Right cardiac atrium (tissue), 5 donors: ENCODE measurements at regions not wholly inside any gene's neighbourhood (a gene's known extent, or its start where the extent isn't known, plus 50 kb on each side); places are given as distances from the start of the nearest gene placed in this dataset.

Experiments
- ATAC-seq, 2 donors: fragments of 200-7000 bp; cut with Tn5 transposase; one replicate each; pipeline versions ENCODE4 v1.8.0 to v1.9.1; 2020; ENCODE audit warnings: moderate library complexity in 2 of 2, mild to moderate bottlenecking in 1 of 2
- DNase-seq, 3 donors: peaks; one replicate each; pipeline ENCODE4 v3.0.0-alpha.2; 2020
- H3K27ac ChIP-seq: one replicate; pipeline ENCODE4 v1.5.1; 2013; ENCODE audit warnings: mild to moderate bottlenecking, low read length, control low read depth, moderate library complexity
- H3K27me3 ChIP-seq: one replicate; pipeline ENCODE4 v1.6.1; 2013; ENCODE audit not compliant: control insufficient read depth, insufficient read depth
- H3K4me1 ChIP-seq: one replicate; pipeline ENCODE4 v1.6.1; 2013; ENCODE audit warnings: low read length; ENCODE audit not compliant: control insufficient read depth, insufficient read depth
- H3K4me3 ChIP-seq: one replicate; pipeline ENCODE4 v1.5.1; 2013; ENCODE audit warnings: low read length, control low read depth
- H3K9me3 ChIP-seq: one replicate; pipeline ENCODE4 v1.6.1; 2013; ENCODE audit warnings: low read length; ENCODE audit not compliant: control insufficient read depth
- WGBS: extraction: QIAGEN DNeasy Blood & Tissue Kit; methylation state at CpG from one replicate; pipeline ENCODE4 v1.1.7; 2013; 5-methylcytosine and 5-hydroxymethylcytosine counted together
- intact Hi-C, 4 donors: fragments of 100-400 bp; cut with DNase I; formaldehyde crosslinking; loops; one replicate each; pipeline versions ENCODE4 v1.11.0 to v1.14.0; 2022 to 2023
- donor health status: healthy with polysubstance abuse.
- donor health status: DM: no; HTN: yes; CAD: no.
- donor health status: DM: no; HTN: no; CAD: no.
- donor health status: DM: no; HTN: yes; CAD: no; lungs with severe emphysema.
- donor health status: DM: yes; HTN: yes; CAD: no.

GRCh38 chr10:90193240-90193985 lies 492.0 kb downstream of the KIF20B start:
- H3K9me3 ChIP-seq = no peaks in the 10 kb centered on the region
- WGBS = 68% methylated on average over 2 of the region's 2 CpGs
- H3K27ac ChIP-seq = no peak overlapping the region
- intact Hi-C loops = no loop called here
- ATAC-seq (no peak), DNase-seq (no peak)
- no peaks in the 10 kb centered on the region for H3K4me1 ChIP-seq
- H3K27me3 ChIP-seq = no peaks in the 10 kb centered on the region
- no peak overlapping the region for H3K4me3 ChIP-seq

GRCh38 chr10:90195288-90195840 lies 494.0 kb downstream of the KIF20B start:
- ATAC-seq (no peak), DNase-seq (no peak)
- Histone ChIP-seq H3K27ac (no peak overlapping the region), H3K4me1 (no peaks in the 10 kb centered on the region), H3K27me3 (no peaks in the 10 kb centered on the region), H3K9me3 (no peaks in the 10 kb centered on the region), H3K4me3 (no peak overlapping the region)
- intact Hi-C loops = no loop called here
- 73% methylated on average over 3 of the region's 3 CpGs for whole genome bisulfite sequencing

GRCh38 chr10:90197766-90198165 lies 496.4 kb downstream of the KIF20B start:
- Histone ChIP-seq H3K4me1 (no peaks in the 10 kb centered on the region), H3K27me3 (no peaks in the 10 kb centered on the region), H3K4me3 (no peak overlapping the region), H3K9me3 (no peaks in the 10 kb centered on the region), H3K27ac (no peak overlapping the region)
- intact Hi-C loops = no loop called here
- DNase-seq = no peak
- ATAC-seq = no peak

DNA sequence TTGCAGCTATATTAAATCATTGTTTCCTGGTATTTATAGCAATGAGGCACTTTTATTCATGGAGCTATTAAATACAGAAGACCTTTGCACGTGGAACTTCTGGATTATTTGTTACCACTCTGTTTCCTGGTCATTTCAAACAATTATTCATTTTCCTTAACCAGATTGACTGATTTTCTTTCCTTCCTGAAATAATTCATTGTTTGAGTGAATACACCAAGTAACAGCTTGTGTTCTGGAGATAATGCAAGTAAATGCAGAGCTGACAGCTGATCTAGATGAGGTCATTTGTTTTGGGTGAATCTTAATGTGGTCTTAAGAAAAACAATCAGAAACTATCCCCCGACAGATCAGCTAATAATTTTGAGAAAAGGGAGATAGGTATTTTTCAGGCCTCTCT lies 497.7 kb downstream of the KIF20B start:
- Histone ChIP-seq H3K9me3 (no peaks in the 10 kb centered on the region), H3K27me3 (no peaks in the 10 kb centered on the region), H3K4me3 (no peak overlapping the region), H3K27ac (no peak overlapping the region), H3K4me1 (no peaks in the 10 kb centered on the region)
- WGBS = 43% methylated on average over 2 of the region's 2 CpGs
- ATAC-seq (no peak), DNase-seq (no peak)
- intact Hi-C loops = no loop called here

GRCh38 chr10:90199513-90199912 lies 498.1 kb downstream of the KIF20B start:
- Histone ChIP-seq H3K27me3 (no peaks in the 10 kb centered on the region), H3K4me1 (no peaks in the 10 kb centered on the region), H3K9me3 (no peaks in the 10 kb centered on the region), H3K27ac (no peak overlapping the region), H3K4me3 (no peak overlapping the region)
- ATAC-seq = no peak
- intact Hi-C loops = no loop called here
- no peak for DNase-seq

- 70% methylated on average over 6 of the region's 6 CpGs for WGBS
- no peak for ATAC-seq
- intact Hi-C loops = no loop called here
- no peak for DNase-seq
- H3K27ac ChIP-seq = no peak overlapping the region
- no peaks in the 10 kb centered on the region for H3K9me3 ChIP-seq
- H3K4me3 ChIP-seq = no peak overlapping the region
- H3K27me3 ChIP-seq = no peaks in the 10 kb centered on the region
- H3K4me1 ChIP-seq = no peaks in the 10 kb centered on the region
Measured at GRCh38 chr10:90204131-90204955, 503.0 kb downstream of the KIF20B start.

DNA sequence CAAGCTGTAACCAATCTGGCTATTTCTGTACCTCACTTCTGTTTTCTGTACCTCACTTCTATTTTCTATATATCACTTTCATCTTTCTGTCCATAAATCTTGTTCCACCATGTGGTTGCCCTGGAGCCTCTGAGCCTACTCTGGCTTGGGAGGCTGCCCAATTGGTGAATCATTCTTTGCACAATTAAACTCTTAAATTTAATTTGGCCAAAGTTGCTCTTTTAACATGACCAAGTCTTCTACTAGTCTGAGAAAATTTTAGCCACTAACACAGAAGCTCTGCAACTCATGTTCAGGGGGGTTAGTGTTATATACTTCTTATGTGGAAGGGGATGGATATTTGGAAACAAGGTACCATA lies 503.5 kb downstream of the KIF20B start:
- Histone ChIP-seq H3K9me3 (no peaks in the 10 kb centered on the region), H3K4me3 (no peak overlapping the region), H3K27ac (no peak overlapping the region), H3K27me3 (no peaks in the 10 kb centered on the region), H3K4me1 (no peaks in the 10 kb centered on the region)
- intact Hi-C loops = no loop called here
- ATAC-seq = no peak
- no peak for DNase-seq

- intact Hi-C loops = no loop called here
- no peaks in the 10 kb centered on the region for H3K4me1 ChIP-seq
- 87% methylated on average over 3 of the region's 3 CpGs for WGBS
- no peak for DNase-seq
- no peak for ATAC-seq
- H3K27me3 ChIP-seq = no peaks in the 10 kb centered on the region
- no peak overlapping the region for H3K4me3 ChIP-seq
- no peak overlapping the region for H3K27ac ChIP-seq
- H3K9me3 ChIP-seq = no peaks in the 10 kb centered on the region
Measured at GRCh38 chr10:90205340-90205739, 503.9 kb downstream of the KIF20B start.

DNA sequence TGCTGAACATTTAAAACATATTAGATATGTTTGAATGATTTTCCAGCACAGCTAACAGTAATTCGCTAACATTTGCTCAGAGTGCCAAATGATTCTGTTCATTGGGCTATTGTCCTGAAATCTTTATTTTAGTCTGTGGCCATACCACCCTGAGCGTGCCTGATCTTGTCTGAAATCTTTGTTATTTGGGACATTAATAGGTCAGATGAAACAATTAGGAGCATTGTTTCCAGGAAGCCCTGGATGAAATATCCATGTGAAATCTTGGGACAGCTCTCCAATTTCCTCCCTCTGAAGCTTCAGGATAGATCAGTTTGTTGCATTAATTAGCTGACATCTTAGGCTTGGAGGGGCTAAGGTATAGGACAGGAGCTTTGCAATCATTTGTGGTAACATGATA lies 512.0 kb downstream of the KIF20B start:
- intact Hi-C loops = no loop called here
- no peaks in the 10 kb centered on the region for H3K4me1 ChIP-seq
- no peaks in the 10 kb centered on the region for H3K27me3 ChIP-seq
- ATAC-seq (no peak), DNase-seq (no peak)
- no peak overlapping the region for H3K27ac ChIP-seq
- whole genome bisulfite sequencing = 49% methylated on average over 2 of the region's 2 CpGs
- H3K4me3 ChIP-seq = no peak overlapping the region
- H3K9me3 ChIP-seq = no peaks in the 10 kb centered on the region

GRCh38 chr10:90218846-90219245 lies 517.5 kb downstream of the KIF20B start:
- intact Hi-C loops = no loop called here
- H3K27ac ChIP-seq = no peak overlapping the region
- DNase-seq (no peak), ATAC-seq (no peak)
- H3K4me1 ChIP-seq = no peaks in the 10 kb centered on the region
- H3K9me3 ChIP-seq = no peaks in the 10 kb centered on the region
- H3K4me3 ChIP-seq = no peak overlapping the region
- H3K27me3 ChIP-seq = no peaks in the 10 kb centered on the region

DNA sequence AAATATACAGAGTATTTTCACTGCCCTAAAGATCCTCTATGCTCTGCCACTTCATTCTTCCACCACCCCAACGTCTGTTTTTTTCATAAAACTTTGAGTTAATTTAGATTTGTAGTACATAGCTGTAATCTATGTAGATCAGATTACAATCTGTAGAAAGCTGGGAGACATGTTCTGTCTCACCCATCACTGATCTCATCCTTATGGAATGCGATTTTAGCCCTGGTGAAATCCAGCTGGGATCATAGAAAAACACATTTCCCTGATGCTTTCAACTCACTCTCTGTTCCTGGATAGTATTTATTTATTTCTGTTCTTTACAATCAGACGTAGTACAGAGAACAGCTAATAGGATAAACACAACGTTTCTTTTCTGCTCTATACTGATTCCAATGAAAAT lies 521.0 kb downstream of the KIF20B start:
- ATAC-seq (no peak), DNase-seq (no peak)
- WGBS = 40% methylated on average over 4 of the region's 4 CpGs
- no peaks in the 10 kb centered on the region for H3K9me3 ChIP-seq
- intact Hi-C loops = no loop called here
- H3K27me3 ChIP-seq = no peaks in the 10 kb centered on the region
- H3K4me1 ChIP-seq = no peaks in the 10 kb centered on the region
- H3K4me3 ChIP-seq = no peak overlapping the region
- H3K27ac ChIP-seq = no peak overlapping the region
